ENCODE measurements at regions not wholly inside any gene's neighbourhood (a gene's known extent, or its start where the extent isn't known, plus 50 kb on each side); places are given as distances from the start of the nearest gene placed in this dataset.

- Mint-ChIP-seq H3K27ac (ENCODE audit: unreplicated experiment) (no peak overlapping the region), H3K4me1 (ENCODE audit: low read depth, unreplicated experiment) (no peaks in the 10 kb centered on the region), H3K36me3 (ENCODE audit: insufficient read depth, unreplicated experiment) (no peaks in the 10 kb centered on the region), H3K27me3 (ENCODE audit: unreplicated experiment) (peaks cover 42% of the 10 kb centered on the region), H3K9me3 (ENCODE audit: low read depth, unreplicated experiment) (no peaks in the 10 kb centered on the region), H3K4me3 (ENCODE audit: low read depth, unreplicated experiment) (no peak overlapping the region)
- BruUV-seq (replicated peaks) = no TSS peak
- TF ChIP-seq, protein P1, sequence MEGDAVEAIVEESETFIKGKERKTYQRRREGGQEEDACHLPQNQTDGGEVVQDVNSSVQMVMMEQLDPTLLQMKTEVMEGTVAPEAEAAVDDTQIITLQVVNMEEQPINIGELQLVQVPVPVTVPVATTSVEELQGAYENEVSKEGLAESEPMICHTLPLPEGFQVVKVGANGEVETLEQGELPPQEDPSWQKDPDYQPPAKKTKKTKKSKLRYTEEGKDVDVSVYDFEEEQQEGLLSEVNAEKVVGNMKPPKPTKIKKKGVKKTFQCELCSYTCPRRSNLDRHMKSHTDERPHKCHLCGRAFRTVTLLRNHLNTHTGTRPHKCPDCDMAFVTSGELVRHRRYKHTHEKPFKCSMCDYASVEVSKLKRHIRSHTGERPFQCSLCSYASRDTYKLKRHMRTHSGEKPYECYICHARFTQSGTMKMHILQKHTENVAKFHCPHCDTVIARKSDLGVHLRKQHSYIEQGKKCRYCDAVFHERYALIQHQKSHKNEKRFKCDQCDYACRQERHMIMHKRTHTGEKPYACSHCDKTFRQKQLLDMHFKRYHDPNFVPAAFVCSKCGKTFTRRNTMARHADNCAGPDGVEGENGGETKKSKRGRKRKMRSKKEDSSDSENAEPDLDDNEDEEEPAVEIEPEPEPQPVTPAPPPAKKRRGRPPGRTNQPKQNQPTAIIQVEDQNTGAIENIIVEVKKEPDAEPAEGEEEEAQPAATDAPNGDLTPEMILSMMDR (IDR thresholded peaks at IDR 0.05; ENCODE audit: unreplicated experiment) = no peak
- no peak for DNase-seq
- CTCF ChIA-PET = no interaction called here
- intact Hi-C loops (cut with micrococcal nuclease; ENCODE audit: unreplicated experiment) = no loop called here
Measured at GRCh38 chr12:125461831-125462230, 396.6 kb downstream of the AACS start.

- peaks cover 42% of the 10 kb centered on the region for H3K27me3 Mint-ChIP-seq (ENCODE audit: unreplicated experiment)
- no peaks in the 10 kb centered on the region for H3K4me1 Mint-ChIP-seq (ENCODE audit: low read depth, unreplicated experiment)
- no peaks in the 10 kb centered on the region for H3K9me3 Mint-ChIP-seq (ENCODE audit: low read depth, unreplicated experiment)
- BruUV-seq (replicated peaks) = no TSS peak
- CTCF ChIA-PET = no interaction called here
- DNase-seq = no peak
- intact Hi-C loops (cut with micrococcal nuclease; ENCODE audit: unreplicated experiment) = no loop called here
- H3K27ac Mint-ChIP-seq (ENCODE audit: unreplicated experiment) = no peak overlapping the region
- TF ChIP-seq, protein P1 (IDR thresholded peaks at IDR 0.05; ENCODE audit: unreplicated experiment) = no peak
- no peak overlapping the region for H3K4me3 Mint-ChIP-seq (ENCODE audit: low read depth, unreplicated experiment)
- no peaks in the 10 kb centered on the region for H3K36me3 Mint-ChIP-seq (ENCODE audit: insufficient read depth, unreplicated experiment)
Measured at GRCh38 chr12:125463386-125463785, 398.2 kb downstream of the AACS start.

- CTCF ChIA-PET = no interaction called here
- H3K4me3 Mint-ChIP-seq (ENCODE audit: low read depth, unreplicated experiment) = no peak overlapping the region
- no peak overlapping the region for H3K27ac Mint-ChIP-seq (ENCODE audit: unreplicated experiment)
- no peaks in the 10 kb centered on the region for H3K9me3 Mint-ChIP-seq (ENCODE audit: low read depth, unreplicated experiment)
- no peaks in the 10 kb centered on the region for H3K36me3 Mint-ChIP-seq (ENCODE audit: insufficient read depth, unreplicated experiment)
- TF ChIP-seq, protein P1 (IDR thresholded peaks at IDR 0.05; ENCODE audit: unreplicated experiment) = no peak
- BruUV-seq (replicated peaks) = no TSS peak
- H3K4me1 Mint-ChIP-seq (ENCODE audit: low read depth, unreplicated experiment) = no peaks in the 10 kb centered on the region
- H3K27me3 Mint-ChIP-seq (ENCODE audit: unreplicated experiment) = peaks cover 64% of the 10 kb centered on the region
- intact Hi-C loops (cut with micrococcal nuclease; ENCODE audit: unreplicated experiment) = no loop called here
- no peak for DNase-seq
Measured at GRCh38 chr12:125467363-125467762, 402.1 kb downstream of the AACS start.

GRCh38 chr12:125469683-125470082 lies 404.4 kb downstream of the AACS start:
- no TSS peak for BruUV-seq (replicated peaks)
- no peak for DNase-seq
- intact Hi-C loops (cut with micrococcal nuclease; ENCODE audit: unreplicated experiment) = no loop called here
- H3K36me3 Mint-ChIP-seq (ENCODE audit: insufficient read depth, unreplicated experiment) = no peaks in the 10 kb centered on the region
- CTCF ChIA-PET = no interaction called here
- H3K4me3 Mint-ChIP-seq (ENCODE audit: low read depth, unreplicated experiment) = no peak overlapping the region
- no peaks in the 10 kb centered on the region for H3K9me3 Mint-ChIP-seq (ENCODE audit: low read depth, unreplicated experiment)
- H3K4me1 Mint-ChIP-seq (ENCODE audit: low read depth, unreplicated experiment) = no peaks in the 10 kb centered on the region
- H3K27ac Mint-ChIP-seq (ENCODE audit: unreplicated experiment) = no peak overlapping the region
- TF ChIP-seq, protein P1 (IDR thresholded peaks at IDR 0.05; ENCODE audit: unreplicated experiment) = no peak
- H3K27me3 Mint-ChIP-seq (ENCODE audit: unreplicated experiment) = peaks cover 87% of the 10 kb centered on the region
